ENCODE measurements at regions not wholly inside any gene's neighbourhood (a gene's known extent, or its start where the extent isn't known, plus 50 kb on each side); places are given as distances from the start of the nearest gene placed in this dataset.

GRCh38 chr1:187563191-187563590 lies 734.4 kb downstream of the PLA2G4A start:
- TF ChIP-seq CTCF (IDR thresholded peaks at IDR 0.05) (no peak), ZFX (IDR thresholded peaks at IDR 0.05; ENCODE audit: borderline replicate concordance) (no peak)

Measured in 22Rv1 (cell line).